A673 (cell line): ENCODE measurements at regions not wholly inside any gene's neighbourhood (a gene's known extent, or its start where the extent isn't known, plus 50 kb on each side); places are given as distances from the start of the nearest gene placed in this dataset.

Experiments
- EZH2 ChIP-seq: fragments of 200-600 bp; sonication (generic); IDR thresholded peaks from 2 replicates; pipeline ENCODE4 v1.6.1; 2017; ENCODE audit warnings: borderline replicate concordance, low read depth, mild to moderate bottlenecking, mixed read lengths, antibody characterized with exemption, low read length; ENCODE audit not compliant: poor library complexity, severe bottlenecking
- TF ChIP-seq, protein P1 (sequence below): fragments of 300-800, 200-600 bp; sonication (generic); conservative IDR thresholded peaks from 2 replicates; pipeline ENCODE4 v1.5.1; 2017; ENCODE audit warnings: low read depth, mild to moderate bottlenecking, antibody characterized with exemption, low read length, moderate library complexity, mixed read lengths

DNA sequence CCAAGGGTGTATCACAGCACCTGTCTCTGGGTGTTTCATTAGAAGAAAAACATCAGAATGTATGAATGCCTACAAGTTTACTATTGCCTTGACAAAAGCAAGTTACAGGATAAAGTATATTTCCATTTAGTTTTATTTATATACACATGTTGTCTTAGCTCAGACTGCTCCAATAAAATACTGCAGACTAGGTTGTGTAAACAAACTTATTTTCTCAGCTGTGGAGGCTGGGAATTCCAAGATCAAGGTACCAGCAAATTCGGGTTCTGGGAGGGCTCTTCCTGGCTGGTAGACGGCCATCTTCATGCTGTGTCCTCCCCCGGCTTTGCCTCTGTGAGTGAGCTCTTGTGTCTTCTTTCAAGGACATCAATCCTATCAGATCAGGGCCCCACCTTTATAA is 77.1 kb upstream of the UNC5B start:
- TF ChIP-seq, protein P1, sequence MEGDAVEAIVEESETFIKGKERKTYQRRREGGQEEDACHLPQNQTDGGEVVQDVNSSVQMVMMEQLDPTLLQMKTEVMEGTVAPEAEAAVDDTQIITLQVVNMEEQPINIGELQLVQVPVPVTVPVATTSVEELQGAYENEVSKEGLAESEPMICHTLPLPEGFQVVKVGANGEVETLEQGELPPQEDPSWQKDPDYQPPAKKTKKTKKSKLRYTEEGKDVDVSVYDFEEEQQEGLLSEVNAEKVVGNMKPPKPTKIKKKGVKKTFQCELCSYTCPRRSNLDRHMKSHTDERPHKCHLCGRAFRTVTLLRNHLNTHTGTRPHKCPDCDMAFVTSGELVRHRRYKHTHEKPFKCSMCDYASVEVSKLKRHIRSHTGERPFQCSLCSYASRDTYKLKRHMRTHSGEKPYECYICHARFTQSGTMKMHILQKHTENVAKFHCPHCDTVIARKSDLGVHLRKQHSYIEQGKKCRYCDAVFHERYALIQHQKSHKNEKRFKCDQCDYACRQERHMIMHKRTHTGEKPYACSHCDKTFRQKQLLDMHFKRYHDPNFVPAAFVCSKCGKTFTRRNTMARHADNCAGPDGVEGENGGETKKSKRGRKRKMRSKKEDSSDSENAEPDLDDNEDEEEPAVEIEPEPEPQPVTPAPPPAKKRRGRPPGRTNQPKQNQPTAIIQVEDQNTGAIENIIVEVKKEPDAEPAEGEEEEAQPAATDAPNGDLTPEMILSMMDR = no peak
- no peak for TF ChIP-seq EZH2
